ENCODE measurements at regions not wholly inside any gene's neighbourhood (a gene's known extent, or its start where the extent isn't known, plus 50 kb on each side); places are given as distances from the start of the nearest gene placed in this dataset.

DNA sequence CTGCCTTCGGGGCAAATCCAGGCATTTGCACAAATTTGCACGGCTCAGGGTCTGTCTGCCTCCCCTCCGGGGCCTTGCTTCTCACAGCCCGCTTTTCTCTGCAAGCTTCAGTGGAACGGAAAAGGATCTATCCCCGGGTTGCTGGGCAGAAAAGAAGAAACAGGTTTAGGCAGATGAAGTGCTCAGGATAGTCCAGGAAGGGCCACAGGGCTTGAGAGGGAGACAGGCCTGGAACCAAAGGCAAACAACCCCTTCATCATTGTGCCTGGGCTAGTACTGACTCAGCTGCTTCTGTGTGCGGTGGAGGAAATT is 347.8 kb upstream of the TNP1 start:
- in situ Hi-C loops (cut with HindIII; ENCODE audit: extremely low pct_ligation_motif_present, low pct_unique_long_range_greater_than_20kb): no loop called here
- H3K4me3 ChIP-seq (replicated peaks in 1 of 3; ENCODE audit: insufficient read depth in 1 of 3, low read depth in 2 of 3, low read length in 3 of 3): no peak overlapping the region
- ATAC-seq: no peak
- H4K20me1 ChIP-seq (ENCODE audit: insufficient read depth, low read length): no peaks in the 10 kb centered on the region
- no peak overlapping the region for H3K9ac ChIP-seq (ENCODE audit: insufficient read depth, low read depth, low read length)
- no peaks in the 10 kb centered on the region for H3K79me2 ChIP-seq (ENCODE audit: insufficient read depth, low read length)
- peaks cover 0 to 30% of the 10 kb centered on the region in 2 experiments; a peak in 4 of 5 replicates for H3K27me3 ChIP-seq (ENCODE audit: control insufficient read depth in 1 of 2, insufficient read depth in 2 of 2, low read length in 2 of 2)
- H3K36me3 ChIP-seq (replicated peaks in 1 of 2; ENCODE audit: control insufficient read depth in 1 of 2, insufficient read depth in 2 of 2, low read length in 2 of 2): no peaks in the 10 kb centered on the region
- no peaks in the 10 kb centered on the region for H3K4me1 ChIP-seq (ENCODE audit: insufficient read depth, low read length)
- FAIRE-seq: no peak
- H2AFZ ChIP-seq (ENCODE audit: low read length): no peak overlapping the region
- DNase-seq (ENCODE audit: low spot score): no peak
- H3K4me2 ChIP-seq (ENCODE audit: low read depth, low read length): no peak overlapping the region
- ChIA-PET CTCF (ENCODE audit: low intra/inter-chr PET ratio, low total read pairs) (no interaction called here), POLR2A (no interaction called here)
- no peak overlapping the region for H3K27ac ChIP-seq (ENCODE audit: extremely low read length, insufficient read depth, low read length)
- H3K9me3 ChIP-seq (ENCODE audit: low read length): no peaks in the 10 kb centered on the region
- 30% methylated on average over 7 of the region's 7 CpGs for WGBS (ENCODE audit: low lambda C conversion rate)
- no TSS peak for BruUV-seq (replicated peaks)
- TF ChIP-seq FOXK1 (CRISPR knock-in tag; IDR thresholded peaks at IDR 0.05; ENCODE audit: borderline replicate concordance, low read depth) (no peak), SP2 (CRISPR knock-in tag; IDR thresholded peaks at IDR 0.05) (no peak), TRIM24 (CRISPR knock-in tag; IDR thresholded peaks at IDR 0.05) (no peak), NR0B2 (CRISPR knock-in tag; IDR thresholded peaks at IDR 0.05) (no peak), PHF21A (CRISPR knock-in tag; IDR thresholded peaks at IDR 0.05) (no peak), POLR2A (IDR thresholded peaks at IDR 0.05; ENCODE audit: insufficient read depth in 1 of 2, low read depth in 2 of 2, low read length in 2 of 2) (no peak), ZNF251 (CRISPR knock-in tag; IDR thresholded peaks at IDR 0.05) (no peak), HCFC1 (IDR thresholded peaks at IDR 0.05; ENCODE audit: low read depth, low read length) (no peak), ZBTB21 (CRISPR knock-in tag; IDR thresholded peaks at IDR 0.05) (no peak), ZNF335 (CRISPR knock-in tag; IDR thresholded peaks at IDR 0.05) (no peak), ZNF44 (CRISPR knock-in tag; IDR thresholded peaks at IDR 0.05) (no peak), TOE1 (CRISPR knock-in tag; IDR thresholded peaks at IDR 0.05) (no peak)
- TF ChIP-seq, protein P1, sequence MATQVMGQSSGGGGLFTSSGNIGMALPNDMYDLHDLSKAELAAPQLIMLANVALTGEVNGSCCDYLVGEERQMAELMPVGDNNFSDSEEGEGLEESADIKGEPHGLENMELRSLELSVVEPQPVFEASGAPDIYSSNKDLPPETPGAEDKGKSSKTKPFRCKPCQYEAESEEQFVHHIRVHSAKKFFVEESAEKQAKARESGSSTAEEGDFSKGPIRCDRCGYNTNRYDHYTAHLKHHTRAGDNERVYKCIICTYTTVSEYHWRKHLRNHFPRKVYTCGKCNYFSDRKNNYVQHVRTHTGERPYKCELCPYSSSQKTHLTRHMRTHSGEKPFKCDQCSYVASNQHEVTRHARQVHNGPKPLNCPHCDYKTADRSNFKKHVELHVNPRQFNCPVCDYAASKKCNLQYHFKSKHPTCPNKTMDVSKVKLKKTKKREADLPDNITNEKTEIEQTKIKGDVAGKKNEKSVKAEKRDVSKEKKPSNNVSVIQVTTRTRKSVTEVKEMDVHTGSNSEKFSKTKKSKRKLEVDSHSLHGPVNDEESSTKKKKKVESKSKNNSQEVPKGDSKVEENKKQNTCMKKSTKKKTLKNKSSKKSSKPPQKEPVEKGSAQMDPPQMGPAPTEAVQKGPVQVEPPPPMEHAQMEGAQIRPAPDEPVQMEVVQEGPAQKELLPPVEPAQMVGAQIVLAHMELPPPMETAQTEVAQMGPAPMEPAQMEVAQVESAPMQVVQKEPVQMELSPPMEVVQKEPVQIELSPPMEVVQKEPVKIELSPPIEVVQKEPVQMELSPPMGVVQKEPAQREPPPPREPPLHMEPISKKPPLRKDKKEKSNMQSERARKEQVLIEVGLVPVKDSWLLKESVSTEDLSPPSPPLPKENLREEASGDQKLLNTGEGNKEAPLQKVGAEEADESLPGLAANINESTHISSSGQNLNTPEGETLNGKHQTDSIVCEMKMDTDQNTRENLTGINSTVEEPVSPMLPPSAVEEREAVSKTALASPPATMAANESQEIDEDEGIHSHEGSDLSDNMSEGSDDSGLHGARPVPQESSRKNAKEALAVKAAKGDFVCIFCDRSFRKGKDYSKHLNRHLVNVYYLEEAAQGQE (IDR thresholded peaks at IDR 0.05; ENCODE audit: borderline replicate concordance in 1 of 2, low read depth in 1 of 2, low read length in 2 of 2): no peak
- intact Hi-C loops (cut with micrococcal nuclease; ENCODE audit: unreplicated experiment): no loop called here
